Thyroid gland (tissue), 4 donors: ENCODE measurements at regions not wholly inside any gene's neighbourhood (a gene's known extent, or its start where the extent isn't known, plus 50 kb on each side); places are given as distances from the start of the nearest gene placed in this dataset.

Experiments
- POLR2A ChIP-seq, 2 donors: fragments of 450-650 bp; IDR thresholded peaks; one replicate each; pipeline ENCODE4 v1.6.1; 2017; ENCODE audit warnings: antibody characterized with exemption in 2 of 2, mild to moderate bottlenecking in 2 of 2, moderate library complexity in 1 of 2
- TF ChIP-seq, protein P1 (sequence below), 6 experiments: fragments of 200-600 bp in 3 of 6; fragments of 450-650 bp in 3 of 6; sonication (generic) in 3 of 6; IDR thresholded peaks; one replicate each; pipeline ENCODE4 v1.5.1; 2016 to 2019; ENCODE audit warnings: antibody characterized with exemption in 6 of 6, mild to moderate bottlenecking in 2 of 6, inconsistent platforms in 1 of 6, moderate library complexity in 1 of 6

- TF ChIP-seq, protein P1, sequence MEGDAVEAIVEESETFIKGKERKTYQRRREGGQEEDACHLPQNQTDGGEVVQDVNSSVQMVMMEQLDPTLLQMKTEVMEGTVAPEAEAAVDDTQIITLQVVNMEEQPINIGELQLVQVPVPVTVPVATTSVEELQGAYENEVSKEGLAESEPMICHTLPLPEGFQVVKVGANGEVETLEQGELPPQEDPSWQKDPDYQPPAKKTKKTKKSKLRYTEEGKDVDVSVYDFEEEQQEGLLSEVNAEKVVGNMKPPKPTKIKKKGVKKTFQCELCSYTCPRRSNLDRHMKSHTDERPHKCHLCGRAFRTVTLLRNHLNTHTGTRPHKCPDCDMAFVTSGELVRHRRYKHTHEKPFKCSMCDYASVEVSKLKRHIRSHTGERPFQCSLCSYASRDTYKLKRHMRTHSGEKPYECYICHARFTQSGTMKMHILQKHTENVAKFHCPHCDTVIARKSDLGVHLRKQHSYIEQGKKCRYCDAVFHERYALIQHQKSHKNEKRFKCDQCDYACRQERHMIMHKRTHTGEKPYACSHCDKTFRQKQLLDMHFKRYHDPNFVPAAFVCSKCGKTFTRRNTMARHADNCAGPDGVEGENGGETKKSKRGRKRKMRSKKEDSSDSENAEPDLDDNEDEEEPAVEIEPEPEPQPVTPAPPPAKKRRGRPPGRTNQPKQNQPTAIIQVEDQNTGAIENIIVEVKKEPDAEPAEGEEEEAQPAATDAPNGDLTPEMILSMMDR (IDR thresholded peaks at IDR 0.05), result no peak
- no peak for TF ChIP-seq POLR2A (IDR thresholded peaks at IDR 0.05)
Measured at GRCh38 chr11:33443684-33444083, 186.5 kb downstream of the HIPK3 start.
